Lung (tissue), 11 donors: ENCODE measurements at regions not wholly inside any gene's neighbourhood (a gene's known extent, or its start where the extent isn't known, plus 50 kb on each side); places are given as distances from the start of the nearest gene placed in this dataset.

Experiments used
- ATAC-seq: fragments of 200-7000 bp; cut with Tn5 transposase; one replicate; pipeline ENCODE4 v1.9.1; 2020; ENCODE audit warnings: moderate number of reproducible peaks; ENCODE audit not compliant: insufficient read depth, low FRiP score
- DNase-seq, 3 donors: peaks; one replicate each; pipeline ENCODE4 v3.0.0-alpha.2; 2013 to 2017
- H3K27ac ChIP-seq, 2 donors: one replicate each; pipeline ENCODE4 v1.5.1; 2013; ENCODE audit warnings: mild to moderate bottlenecking in 2 of 2, moderate library complexity in 2 of 2, control low read depth in 1 of 2, inconsistent platforms in 1 of 2, low read depth in 1 of 2, low read length in 1 of 2
- H3K27me3 ChIP-seq, 3 donors: one replicate each; pipeline ENCODE4 v1.5.1; 2013; ENCODE audit warnings: low read length in 2 of 3; ENCODE audit not compliant: control insufficient read depth in 3 of 3, insufficient read depth in 3 of 3
- H3K36me3 ChIP-seq, 4 donors: one replicate each; pipeline ENCODE4 v1.5.1; 2013; ENCODE audit warnings: low read length in 4 of 4, mild to moderate bottlenecking in 1 of 4, moderate library complexity in 1 of 4; ENCODE audit not compliant: control insufficient read depth in 4 of 4, insufficient read depth in 4 of 4
- H3K4me1 ChIP-seq, 5 donors: one replicate each; pipeline ENCODE4 v1.5.1; 2013; ENCODE audit warnings: low read length in 5 of 5, mild to moderate bottlenecking in 2 of 5, moderate library complexity in 1 of 5; ENCODE audit not compliant: control insufficient read depth in 5 of 5, insufficient read depth in 5 of 5
- H3K4me3 ChIP-seq: one replicate; pipeline ENCODE4 v1.5.1; 2013; ENCODE audit warnings: mild to moderate bottlenecking, control low read depth, moderate library complexity
- H3K9ac ChIP-seq, 2 donors: one replicate each; pipeline ENCODE4 v1.5.1; 2013; ENCODE audit warnings: low read length in 2 of 2, control low read depth in 1 of 2; ENCODE audit not compliant: insufficient read depth in 1 of 2
- H3K9me3 ChIP-seq, 4 donors: one replicate each; pipeline ENCODE4 v1.5.1; 2013; ENCODE audit warnings: low read length in 3 of 4, mild to moderate bottlenecking in 1 of 4, moderate library complexity in 1 of 4; ENCODE audit not compliant: control insufficient read depth in 4 of 4, insufficient read depth in 3 of 4
- WGBS, 2 donors: extraction: QIAGEN DNeasy Blood & Tissue Kit; methylation state at CpG; one replicate each; pipeline ENCODE4 v1.1.7; 2013; 5-methylcytosine and 5-hydroxymethylcytosine counted together
- TF ChIP-seq, protein P1 (sequence below): IDR thresholded peaks from 2 replicates; pipeline ENCODE4 v1.5.1; 2012; ENCODE audit warnings: mild to moderate bottlenecking; ENCODE audit errors: control extremely low read depth, extremely low read depth
- donor health status: control.
- donor health status: control.
- donor health status: Bipolar disorder and iron deficiency.
- donor health status: healthy.
- donor health status: DM: yes; HTN: yes; CAD: no.

DNA sequence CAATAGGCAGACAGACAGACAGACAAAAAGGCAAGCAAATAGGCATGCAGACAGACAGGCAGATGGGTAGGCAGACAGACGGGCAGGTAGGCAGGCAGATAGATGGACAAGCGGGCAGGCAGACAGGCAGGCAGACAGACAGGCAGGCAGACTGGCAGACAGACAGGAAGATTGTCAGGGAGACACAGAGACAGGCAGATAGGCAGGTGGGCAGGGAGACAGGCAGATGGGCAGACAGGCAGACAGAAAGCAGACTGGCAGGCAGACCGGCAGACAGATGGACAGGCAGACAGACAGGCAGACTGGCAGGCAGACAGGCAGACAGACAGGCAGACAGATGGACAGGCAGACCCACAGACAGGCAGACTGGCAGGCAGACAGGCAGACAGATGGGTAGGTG is 70.3 kb upstream of the MYL10 start:
- Histone ChIP-seq H3K9me3 (no peaks in the 10 kb centered on the region), H3K4me1 (no peaks in the 10 kb centered on the region), H3K4me3 (no peak overlapping the region), H3K27me3 (peaks cover 0 to 10% (median 0%) of the 10 kb centered on the region in 3 donors), H3K27ac (no peak overlapping the region), H3K36me3 (no peaks in the 10 kb centered on the region), H3K9ac (no peak overlapping the region)
- 86 to 95% methylated on average over 3 of the region's 3 CpGs for WGBS, 2 donors
- DNase-seq (no peak), ATAC-seq (no peak)
- TF ChIP-seq, protein P1, sequence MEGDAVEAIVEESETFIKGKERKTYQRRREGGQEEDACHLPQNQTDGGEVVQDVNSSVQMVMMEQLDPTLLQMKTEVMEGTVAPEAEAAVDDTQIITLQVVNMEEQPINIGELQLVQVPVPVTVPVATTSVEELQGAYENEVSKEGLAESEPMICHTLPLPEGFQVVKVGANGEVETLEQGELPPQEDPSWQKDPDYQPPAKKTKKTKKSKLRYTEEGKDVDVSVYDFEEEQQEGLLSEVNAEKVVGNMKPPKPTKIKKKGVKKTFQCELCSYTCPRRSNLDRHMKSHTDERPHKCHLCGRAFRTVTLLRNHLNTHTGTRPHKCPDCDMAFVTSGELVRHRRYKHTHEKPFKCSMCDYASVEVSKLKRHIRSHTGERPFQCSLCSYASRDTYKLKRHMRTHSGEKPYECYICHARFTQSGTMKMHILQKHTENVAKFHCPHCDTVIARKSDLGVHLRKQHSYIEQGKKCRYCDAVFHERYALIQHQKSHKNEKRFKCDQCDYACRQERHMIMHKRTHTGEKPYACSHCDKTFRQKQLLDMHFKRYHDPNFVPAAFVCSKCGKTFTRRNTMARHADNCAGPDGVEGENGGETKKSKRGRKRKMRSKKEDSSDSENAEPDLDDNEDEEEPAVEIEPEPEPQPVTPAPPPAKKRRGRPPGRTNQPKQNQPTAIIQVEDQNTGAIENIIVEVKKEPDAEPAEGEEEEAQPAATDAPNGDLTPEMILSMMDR = no peak

DNA sequence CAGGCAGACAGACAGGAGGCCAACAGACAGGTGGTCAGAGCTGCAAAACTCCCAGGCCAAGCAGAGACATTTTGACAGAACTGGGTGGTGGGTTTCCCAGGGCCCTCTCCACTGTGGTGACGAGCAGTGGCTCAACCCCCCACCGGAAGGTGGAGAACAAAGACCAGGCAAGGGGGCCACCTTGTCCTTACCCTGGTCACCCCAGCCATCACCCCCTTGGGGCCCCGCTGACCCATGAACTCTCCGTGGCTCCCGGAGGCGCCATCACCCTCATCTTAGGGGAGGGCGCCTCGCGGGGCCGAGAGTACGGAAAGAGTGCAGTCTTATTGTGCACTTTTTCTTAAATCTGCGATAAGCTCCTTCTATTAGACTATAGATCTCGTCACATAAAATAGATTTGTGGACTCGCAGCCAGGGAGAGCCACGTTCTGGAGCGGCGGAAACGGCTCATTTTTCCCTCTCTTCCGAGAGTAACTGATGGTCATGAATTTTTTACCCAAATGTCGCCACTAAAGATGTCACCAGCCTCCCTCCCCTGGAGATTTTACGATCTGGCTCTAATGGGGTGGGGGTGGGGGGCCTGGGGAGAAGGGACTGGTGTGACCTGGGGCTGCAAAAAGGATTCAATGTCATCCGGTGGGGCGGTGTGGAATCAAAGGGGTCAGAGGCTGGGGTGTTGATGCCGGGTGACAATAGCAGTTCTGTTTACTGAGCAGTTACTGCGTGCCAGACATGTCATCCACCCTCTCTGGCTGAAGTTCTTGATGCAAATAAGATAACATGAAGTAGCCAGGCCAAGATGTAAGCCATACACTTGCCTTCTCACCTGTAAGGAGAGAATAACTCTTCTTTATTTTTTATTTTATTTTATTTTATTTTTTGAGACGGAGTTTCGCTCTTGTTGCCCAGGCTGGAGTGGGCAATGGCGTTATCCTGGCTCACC is 71.1 kb upstream of the MYL10 start:
- Histone ChIP-seq H3K9me3 (no peaks in the 10 kb centered on the region), H3K27me3 (peaks cover 0 to 10% (median 0%) of the 10 kb centered on the region in 3 donors), H3K27ac (no peak overlapping the region), H3K36me3 (no peaks in the 10 kb centered on the region), H3K4me1 (no peaks in the 10 kb centered on the region), H3K4me3 (no peak overlapping the region), H3K9ac (no peak overlapping the region)
- ATAC-seq = no peak
- TF ChIP-seq, protein P1 = no peak
- no peak for DNase-seq
- WGBS, 2 donors = 66 to 86% methylated on average over 28 of the region's 28 CpGs

- no peak for ATAC-seq
- H3K4me1 ChIP-seq = no peaks in the 10 kb centered on the region
- WGBS, 2 donors = 91 to 96% methylated on average over 13 of the region's 13 CpGs
These were observed 72.2 kb upstream of the MYL10 start for GRCh38 chr7:101701153-101701794.

More at GRCh38 chr7:101701153-101701794, 72.2 kb upstream of the MYL10 start:
- Histone ChIP-seq H3K36me3 (no peaks in the 10 kb centered on the region), H3K9ac (no peak overlapping the region), H3K9me3 (no peaks in the 10 kb centered on the region), H3K27ac (no peak overlapping the region), H3K27me3 (peaks cover 0 to 10% (median 0%) of the 10 kb centered on the region in 3 donors), H3K4me3 (no peak overlapping the region)
- TF ChIP-seq, protein P1 = no peak
- no peak for DNase-seq
